Anterior cingulate cortex (tissue), 58 donors: ENCODE measurements at regions not wholly inside any gene's neighbourhood (a gene's known extent, or its start where the extent isn't known, plus 50 kb on each side); places are given as distances from the start of the nearest gene placed in this dataset.
"Not testable (repeated sequence)": the region's sequence is repeated elsewhere in the genome, so short reads cannot be mapped to it uniquely, and the experiment has no call there.

Experiments
- DNase-seq, 58 donors: peaks; one replicate each; lab custom pipeline; 2025; lab: John Stamatoyannopoulos, UW

- no peak for DNase-seq
Observed at GRCh38 chr6:164104432-164104831, 689.9 kb downstream of the QKI start.

- DNase-seq, result no peak
Observed at GRCh38 chr6:164102693-164103092, 688.2 kb downstream of the QKI start.

- no peak for DNase-seq
Observed at GRCh38 chr6:164101859-164102258, 687.3 kb downstream of the QKI start.

- peak in 37 of 58 donors; percentile 13 to 74 (median 42) for DNase-seq
Observed at GRCh38 chr6:164099269-164099865, 684.8 kb downstream of the QKI start.

GRCh38 chr6:164098857-164099267 lies 684.3 kb downstream of the QKI start:
- peak in 2 of 58 donors; percentile 11 to 22 for DNase-seq

GRCh38 chr6:164097551-164098398 lies 683.3 kb downstream of the QKI start:
- DNase-seq, result peak in 1 of 58 donors; percentile 15

GRCh38 chr6:164097056-164097455 lies 682.5 kb downstream of the QKI start:
- no peak for DNase-seq

GRCh38 chr6:164095056-164095455 lies 680.5 kb downstream of the QKI start:
- DNase-seq, result no peak

GRCh38 chr6:164087870-164088269 lies 673.4 kb downstream of the QKI start:
- DNase-seq, result no peak

GRCh38 chr6:164087211-164087610 lies 672.7 kb downstream of the QKI start:
- DNase-seq, result no peak

GRCh38 chr6:164086076-164086887 lies 671.8 kb downstream of the QKI start:
- peak in 3 of 58 donors; percentile 36 to 59 (median 44) for DNase-seq

GRCh38 chr6:164085091-164086075 lies 670.9 kb downstream of the QKI start:
- DNase-seq, result peak in 57 of 58 donors; percentile 35 to 98 (median 89)

- DNase-seq, result no peak
Observed at GRCh38 chr6:164079275-164079600, 664.7 kb downstream of the QKI start.

GRCh38 chr6:164078532-164079274 lies 664.2 kb downstream of the QKI start:
- DNase-seq, result no peak

- not testable (repeated sequence) for DNase-seq
Observed at GRCh38 chr6:164076818-164077532, 662.5 kb downstream of the QKI start.

- DNase-seq, result no peak
Observed at GRCh38 chr6:164075981-164076615, 661.6 kb downstream of the QKI start.

- no peak for DNase-seq
Observed at GRCh38 chr6:164072240-164072666, 657.7 kb downstream of the QKI start.
